ENCODE measurements at regions not wholly inside any gene's neighbourhood (a gene's known extent, or its start where the extent isn't known, plus 50 kb on each side); places are given as distances from the start of the nearest gene placed in this dataset.

GRCh38 chr12:91278126-91278525 lies 95.5 kb upstream of the DCN start:
- no peak for TF ChIP-seq CTCF (conservative IDR thresholded peaks at IDR 0.05; ENCODE audit: low read depth, low read length)
- no peak for DNase-seq (ENCODE audit: low read depth)
- no peak overlapping the region for H3K4me3 ChIP-seq (ENCODE audit: low read depth, low read length)

GRCh38 chr12:91276509-91276908 lies 93.9 kb upstream of the DCN start:
- no peak for TF ChIP-seq CTCF (conservative IDR thresholded peaks at IDR 0.05; ENCODE audit: low read depth, low read length)
- no peak for DNase-seq (ENCODE audit: low read depth)
- H3K4me3 ChIP-seq (ENCODE audit: low read depth, low read length), result no peak overlapping the region

- no peak for TF ChIP-seq CTCF (conservative IDR thresholded peaks at IDR 0.05; ENCODE audit: low read depth, low read length)
These were observed 92.7 kb upstream of the DCN start for GRCh38 chr12:91275321-91275720.

GRCh38 chr12:91274916-91275315 lies 92.3 kb upstream of the DCN start:
- no peak overlapping the region for H3K4me3 ChIP-seq (ENCODE audit: low read depth, low read length)
- peak; percentile 81 for DNase-seq (ENCODE audit: low read depth)
- TF ChIP-seq CTCF (conservative IDR thresholded peaks at IDR 0.05; ENCODE audit: low read depth, low read length), result no peak

More at GRCh38 chr12:91275321-91275720, 92.7 kb upstream of the DCN start:
- no peak overlapping the region for H3K4me3 ChIP-seq (ENCODE audit: low read depth, low read length)
- no peak for DNase-seq (ENCODE audit: low read depth)

GRCh38 chr12:91273560-91273959 lies 90.9 kb upstream of the DCN start:
- H3K4me3 ChIP-seq (ENCODE audit: low read depth, low read length), result no peak overlapping the region
- no peak for TF ChIP-seq CTCF (conservative IDR thresholded peaks at IDR 0.05; ENCODE audit: low read depth, low read length)
- no peak for DNase-seq (ENCODE audit: low read depth)

GRCh38 chr12:91272461-91273063 lies 89.9 kb upstream of the DCN start:
- peak; percentile 96 for DNase-seq (ENCODE audit: low read depth)
- TF ChIP-seq CTCF (conservative IDR thresholded peaks at IDR 0.05; ENCODE audit: low read depth, low read length), result no peak
- H3K4me3 ChIP-seq (ENCODE audit: low read depth, low read length), result no peak overlapping the region

- H3K4me3 ChIP-seq (ENCODE audit: low read depth, low read length), result no peak overlapping the region
- no peak for DNase-seq (ENCODE audit: low read depth)
- TF ChIP-seq CTCF (conservative IDR thresholded peaks at IDR 0.05; ENCODE audit: low read depth, low read length), result no peak
These were observed 88.6 kb upstream of the DCN start for GRCh38 chr12:91271185-91271584.

Data from choroid plexus epithelial cell (primary cell).